ENCODE measurements at regions not wholly inside any gene's neighbourhood (a gene's known extent, or its start where the extent isn't known, plus 50 kb on each side); places are given as distances from the start of the nearest gene placed in this dataset.
"Not testable (repeated sequence)": the region's sequence is repeated elsewhere in the genome, so short reads cannot be mapped to it uniquely, and the experiment has no call there.

GRCh38 chr6:102910701-102911139 lies 1517.2 kb downstream of the GRIK2 start:
- DNase-seq (ENCODE audit: low spot score): not testable (repeated sequence)

- DNase-seq (ENCODE audit: low spot score): peak; percentile 11
Measured at GRCh38 chr6:102907181-102907580, 1513.7 kb downstream of the GRIK2 start.

- no peak for DNase-seq (ENCODE audit: low spot score)
Measured at GRCh38 chr6:102902471-102902870, 1509.0 kb downstream of the GRIK2 start.

- no peak for DNase-seq (ENCODE audit: low spot score)
Measured at GRCh38 chr6:102895683-102896082, 1502.2 kb downstream of the GRIK2 start.

- DNase-seq (ENCODE audit: low spot score): no peak
Measured at GRCh38 chr6:102885165-102885564, 1491.7 kb downstream of the GRIK2 start.

- DNase-seq (ENCODE audit: low spot score): no peak
Measured at GRCh38 chr6:102853249-102853955, 1459.9 kb downstream of the GRIK2 start.

- DNase-seq (ENCODE audit: low spot score): no peak
Measured at GRCh38 chr6:102848796-102849195, 1455.3 kb downstream of the GRIK2 start.

GRCh38 chr6:102848210-102848609 lies 1454.7 kb downstream of the GRIK2 start:
- DNase-seq (ENCODE audit: low spot score): no peak

- DNase-seq (ENCODE audit: low spot score): no peak
Measured at GRCh38 chr6:102841060-102841459, 1447.6 kb downstream of the GRIK2 start.

- no peak for DNase-seq (ENCODE audit: low spot score)
Measured at GRCh38 chr6:102832021-102832420, 1438.5 kb downstream of the GRIK2 start.

GRCh38 chr6:102820098-102820497 lies 1426.6 kb downstream of the GRIK2 start:
- DNase-seq (ENCODE audit: low spot score): no peak

GRCh38 chr6:102815207-102815606 lies 1421.7 kb downstream of the GRIK2 start:
- no peak for DNase-seq (ENCODE audit: low spot score)

GRCh38 chr6:102813489-102814275 lies 1420.2 kb downstream of the GRIK2 start:
- DNase-seq (ENCODE audit: low spot score): no peak

- DNase-seq (ENCODE audit: low spot score): no peak
Measured at GRCh38 chr6:102812242-102812641, 1418.7 kb downstream of the GRIK2 start.

GRCh38 chr6:102808944-102809505 lies 1415.5 kb downstream of the GRIK2 start:
- DNase-seq (ENCODE audit: low spot score): not testable (repeated sequence)

GRCh38 chr6:102799051-102799450 lies 1405.5 kb downstream of the GRIK2 start:
- DNase-seq (ENCODE audit: low spot score): no peak

- no peak for DNase-seq (ENCODE audit: low spot score)
Measured at GRCh38 chr6:102798636-102799035, 1405.1 kb downstream of the GRIK2 start.

- DNase-seq (ENCODE audit: low spot score): no peak
Measured at GRCh38 chr6:102793752-102794151, 1400.2 kb downstream of the GRIK2 start.

GRCh38 chr6:102774326-102774725 lies 1380.8 kb downstream of the GRIK2 start:
- DNase-seq (ENCODE audit: low spot score): no peak

GRCh38 chr6:102773636-102774035 lies 1380.1 kb downstream of the GRIK2 start:
- DNase-seq (ENCODE audit: low spot score): no peak

GRCh38 chr6:102766963-102767362 lies 1373.5 kb downstream of the GRIK2 start:
- peak; percentile 28 for DNase-seq (ENCODE audit: low spot score)

GRCh38 chr6:102764317-102764716 lies 1370.8 kb downstream of the GRIK2 start:
- DNase-seq (ENCODE audit: low spot score): no peak

GRCh38 chr6:102763891-102764290 lies 1370.4 kb downstream of the GRIK2 start:
- DNase-seq (ENCODE audit: low spot score): no peak
